ENCODE measurements at regions not wholly inside any gene's neighbourhood (a gene's known extent, or its start where the extent isn't known, plus 50 kb on each side); places are given as distances from the start of the nearest gene placed in this dataset.

DNA sequence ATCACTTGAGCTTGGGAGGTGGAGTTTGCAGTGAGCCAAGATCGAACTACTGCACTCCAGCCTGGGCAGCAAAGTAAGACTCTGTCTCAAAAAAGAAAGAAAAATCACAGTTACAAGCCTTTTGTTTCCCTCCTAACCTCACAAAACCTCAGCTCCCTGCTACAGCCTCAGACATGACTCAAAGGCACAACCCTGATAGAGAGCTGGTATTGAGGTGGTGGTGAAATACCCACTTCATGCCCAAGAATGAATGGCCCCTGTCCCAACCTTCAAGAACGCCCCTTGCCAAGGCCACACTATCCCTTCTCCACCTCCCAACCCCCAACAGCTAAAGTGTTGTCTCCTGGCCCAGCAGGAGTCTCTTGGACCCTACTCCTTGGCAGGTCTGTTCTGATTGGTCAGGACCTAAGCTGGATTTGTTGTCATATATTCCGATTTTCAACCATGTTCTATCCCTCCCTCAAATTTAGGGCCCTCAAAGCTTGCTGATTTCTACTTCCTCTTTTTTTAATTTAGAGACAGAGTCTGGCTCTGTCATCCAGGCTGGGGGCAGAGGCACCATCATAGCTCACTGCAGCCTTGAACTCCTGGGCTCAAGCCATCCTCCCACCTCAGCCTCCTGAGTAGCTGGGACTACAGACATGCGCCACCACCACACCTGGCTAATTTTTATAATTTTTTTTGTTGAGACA is 61.9 kb upstream of the BZW1 start:
- H3K9me3 Mint-ChIP-seq, result no peaks in the 10 kb centered on the region
- Histone ChIP-seq H3K4me1 (peaks cover 9% of the 10 kb centered on the region), H3K79me2 (ENCODE audit: low read depth) (no peaks in the 10 kb centered on the region), H4K20me1 (ENCODE audit: low read depth) (no peaks in the 10 kb centered on the region), H3F3A (ENCODE audit: low read depth) (no peaks in the 10 kb centered on the region), H3K27me3 (no peaks in the 10 kb centered on the region), H3K9me3 (ENCODE audit: low read depth) (no peaks in the 10 kb centered on the region), H3K27ac (no peak overlapping the region), H3K4me3 (no peak overlapping the region), H2AFZ (replicated peaks) (no peak overlapping the region), H3K4me2 (no peak overlapping the region), H3K9ac (no peak overlapping the region), H3K36me3 (no peaks in the 10 kb centered on the region)
- H3K4me1 Mint-ChIP-seq, result peaks cover 17% of the 10 kb centered on the region
- no peak for DNase-seq (ENCODE audit: low spot score)
- no peak for TF ChIP-seq EZH2 (IDR thresholded peaks at IDR 0.05)
- no peak for TF ChIP-seq EZH2phosphoT487 (IDR thresholded peaks at IDR 0.05)
- TF ChIP-seq, protein P1, sequence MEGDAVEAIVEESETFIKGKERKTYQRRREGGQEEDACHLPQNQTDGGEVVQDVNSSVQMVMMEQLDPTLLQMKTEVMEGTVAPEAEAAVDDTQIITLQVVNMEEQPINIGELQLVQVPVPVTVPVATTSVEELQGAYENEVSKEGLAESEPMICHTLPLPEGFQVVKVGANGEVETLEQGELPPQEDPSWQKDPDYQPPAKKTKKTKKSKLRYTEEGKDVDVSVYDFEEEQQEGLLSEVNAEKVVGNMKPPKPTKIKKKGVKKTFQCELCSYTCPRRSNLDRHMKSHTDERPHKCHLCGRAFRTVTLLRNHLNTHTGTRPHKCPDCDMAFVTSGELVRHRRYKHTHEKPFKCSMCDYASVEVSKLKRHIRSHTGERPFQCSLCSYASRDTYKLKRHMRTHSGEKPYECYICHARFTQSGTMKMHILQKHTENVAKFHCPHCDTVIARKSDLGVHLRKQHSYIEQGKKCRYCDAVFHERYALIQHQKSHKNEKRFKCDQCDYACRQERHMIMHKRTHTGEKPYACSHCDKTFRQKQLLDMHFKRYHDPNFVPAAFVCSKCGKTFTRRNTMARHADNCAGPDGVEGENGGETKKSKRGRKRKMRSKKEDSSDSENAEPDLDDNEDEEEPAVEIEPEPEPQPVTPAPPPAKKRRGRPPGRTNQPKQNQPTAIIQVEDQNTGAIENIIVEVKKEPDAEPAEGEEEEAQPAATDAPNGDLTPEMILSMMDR (IDR thresholded peaks at IDR 0.05), result no peak
- H3K36me3 Mint-ChIP-seq, result no peaks in the 10 kb centered on the region
- peaks cover 2% of the 10 kb centered on the region for H3K27me3 Mint-ChIP-seq (ENCODE audit: insufficient read depth, low read depth)
- H3K4me3 Mint-ChIP-seq, result no peak overlapping the region
- no peak overlapping the region for H3K27ac Mint-ChIP-seq

DNA sequence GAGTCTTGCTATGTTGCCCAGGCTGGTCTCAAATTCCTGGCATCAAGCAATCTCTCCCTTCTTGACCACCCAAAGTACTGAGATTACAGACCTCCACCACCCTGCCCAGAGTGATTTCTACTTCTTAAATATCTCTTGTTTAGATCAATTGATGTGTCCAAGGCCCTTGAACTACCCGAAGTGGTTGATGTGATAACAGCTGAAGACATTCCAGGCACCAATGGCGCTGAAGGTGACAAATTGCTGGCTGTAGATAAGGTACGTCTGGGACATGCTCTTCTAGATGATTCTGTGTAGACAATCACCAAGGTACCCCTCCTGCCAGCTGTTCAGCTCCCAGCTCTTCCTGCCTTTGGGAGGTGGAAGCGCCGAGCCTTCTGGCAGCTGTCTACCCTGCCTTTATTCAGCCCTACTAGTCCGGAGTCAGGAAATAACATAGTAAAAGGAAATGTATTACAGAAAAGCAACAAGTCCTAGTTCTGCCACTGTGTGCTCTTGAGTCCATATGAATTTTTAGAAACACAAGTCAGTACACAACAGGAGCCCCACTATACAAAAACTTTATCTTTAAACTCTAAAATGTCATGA is 61.3 kb upstream of the BZW1 start:
- Histone ChIP-seq H3F3A (ENCODE audit: low read depth) (no peaks in the 10 kb centered on the region), H3K36me3 (no peaks in the 10 kb centered on the region), H3K9me3 (ENCODE audit: low read depth) (no peaks in the 10 kb centered on the region), H3K4me2 (no peak overlapping the region), H3K27ac (no peak overlapping the region), H3K4me1 (peaks cover 9% of the 10 kb centered on the region), H2AFZ (replicated peaks) (no peak overlapping the region), H3K27me3 (no peaks in the 10 kb centered on the region), H3K4me3 (no peak overlapping the region), H3K9ac (no peak overlapping the region), H3K79me2 (ENCODE audit: low read depth) (no peaks in the 10 kb centered on the region), H4K20me1 (ENCODE audit: low read depth) (no peaks in the 10 kb centered on the region)
- H3K27ac Mint-ChIP-seq, result no peak overlapping the region
- H3K4me1 Mint-ChIP-seq, result peaks cover 17% of the 10 kb centered on the region
- no peaks in the 10 kb centered on the region for H3K36me3 Mint-ChIP-seq
- no peak for DNase-seq (ENCODE audit: low spot score)
- peaks cover 2% of the 10 kb centered on the region for H3K27me3 Mint-ChIP-seq (ENCODE audit: insufficient read depth, low read depth)
- H3K4me3 Mint-ChIP-seq, result no peak overlapping the region
- H3K9me3 Mint-ChIP-seq, result no peaks in the 10 kb centered on the region
- no peak for TF ChIP-seq EZH2 (IDR thresholded peaks at IDR 0.05)

DNA sequence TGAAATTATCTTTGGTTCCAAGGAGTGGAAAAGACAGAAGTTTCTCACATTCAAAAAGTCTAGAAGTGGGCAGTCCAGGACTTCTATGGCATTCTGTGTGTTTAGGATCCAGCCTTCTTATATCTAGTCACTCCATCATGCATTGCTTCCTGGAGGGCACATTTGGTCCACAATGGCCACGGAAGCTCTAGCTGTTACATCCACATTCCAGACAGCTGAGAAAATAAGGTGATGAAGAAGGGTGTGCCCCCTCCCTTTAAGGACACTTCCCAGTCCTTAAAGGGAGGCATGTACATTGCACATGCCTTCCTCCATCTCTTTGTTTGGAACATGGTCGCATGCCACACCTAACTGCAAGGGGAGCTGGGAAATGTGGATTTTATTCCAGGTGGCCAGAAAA is 59.9 kb upstream of the BZW1 start:
- Mint-ChIP-seq H3K4me1 (peaks cover 17% of the 10 kb centered on the region), H3K9me3 (no peaks in the 10 kb centered on the region), H3K27ac (no peak overlapping the region), H3K27me3 (ENCODE audit: insufficient read depth, low read depth) (peaks cover 3% of the 10 kb centered on the region), H3K36me3 (no peaks in the 10 kb centered on the region), H3K4me3 (no peak overlapping the region)
- Histone ChIP-seq H4K20me1 (ENCODE audit: low read depth) (no peaks in the 10 kb centered on the region), H3K36me3 (no peaks in the 10 kb centered on the region), H3F3A (ENCODE audit: low read depth) (no peaks in the 10 kb centered on the region), H3K79me2 (ENCODE audit: low read depth) (no peaks in the 10 kb centered on the region), H3K4me2 (no peak overlapping the region), H3K4me1 (peaks cover 5% of the 10 kb centered on the region), H3K27me3 (no peaks in the 10 kb centered on the region), H3K27ac (no peak overlapping the region), H3K9me3 (ENCODE audit: low read depth) (no peaks in the 10 kb centered on the region), H3K4me3 (no peak overlapping the region), H2AFZ (replicated peaks) (peak overlapping the region; percentile 3), H3K9ac (no peak overlapping the region)
- DNase-seq (ENCODE audit: low spot score), result no peak
- TF ChIP-seq, protein P1 (IDR thresholded peaks at IDR 0.05), result no peak
- no peak for TF ChIP-seq EZH2phosphoT487 (IDR thresholded peaks at IDR 0.05)
- TF ChIP-seq EZH2 (IDR thresholded peaks at IDR 0.05), result no peak

DNA sequence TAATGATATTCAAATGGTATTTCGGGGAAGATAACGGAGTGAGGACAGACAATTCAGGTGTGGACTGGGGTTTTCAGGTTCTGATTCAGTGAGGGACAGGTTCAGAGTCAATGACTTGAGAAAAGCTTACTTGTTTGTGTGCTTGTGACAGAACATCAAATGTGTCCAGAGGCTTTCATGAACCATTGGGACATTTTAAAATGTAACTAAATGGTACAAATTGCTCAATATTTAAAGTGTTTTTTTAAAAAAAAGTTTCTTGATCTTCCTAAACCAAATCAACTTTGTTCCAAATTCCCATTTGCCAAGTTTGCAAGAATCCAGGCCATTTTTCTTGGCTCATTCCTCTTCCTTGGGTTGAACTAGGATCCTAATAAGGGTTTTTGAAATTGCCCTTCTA is 59.4 kb upstream of the BZW1 start:
- no peaks in the 10 kb centered on the region for H3K36me3 Mint-ChIP-seq
- H2AFZ ChIP-seq (replicated peaks), result peak overlapping the region; percentile 3
- peaks cover 3% of the 10 kb centered on the region for H3K27me3 Mint-ChIP-seq (ENCODE audit: insufficient read depth, low read depth)
- no peak overlapping the region for H3K27ac ChIP-seq
- H3K9ac ChIP-seq, result no peak overlapping the region
- H3K4me1 ChIP-seq, result peaks cover 3% of the 10 kb centered on the region
- H3K4me3 Mint-ChIP-seq, result no peak overlapping the region
- H3F3A ChIP-seq (ENCODE audit: low read depth), result no peaks in the 10 kb centered on the region
- no peaks in the 10 kb centered on the region for H3K9me3 Mint-ChIP-seq
- TF ChIP-seq, protein P1 (IDR thresholded peaks at IDR 0.05), result no peak
- TF ChIP-seq EZH2 (IDR thresholded peaks at IDR 0.05) (no peak), EZH2phosphoT487 (IDR thresholded peaks at IDR 0.05) (no peak)
- H3K9me3 ChIP-seq (ENCODE audit: low read depth), result no peaks in the 10 kb centered on the region
- no peaks in the 10 kb centered on the region for H3K79me2 ChIP-seq (ENCODE audit: low read depth)
- H3K27ac Mint-ChIP-seq, result no peak overlapping the region
- H3K27me3 ChIP-seq, result no peaks in the 10 kb centered on the region
- no peaks in the 10 kb centered on the region for H4K20me1 ChIP-seq (ENCODE audit: low read depth)
- no peaks in the 10 kb centered on the region for H3K36me3 ChIP-seq
- no peak overlapping the region for H3K4me3 ChIP-seq
- no peak for DNase-seq (ENCODE audit: low spot score)
- peaks cover 13% of the 10 kb centered on the region for H3K4me1 Mint-ChIP-seq
- no peak overlapping the region for H3K4me2 ChIP-seq

All from neural progenitor cell (in vitro differentiated cells).